Fibroblast of lung (primary cell): ENCODE measurements at regions not wholly inside any gene's neighbourhood (a gene's known extent, or its start where the extent isn't known, plus 50 kb on each side); places are given as distances from the start of the nearest gene placed in this dataset.

Experiments used
- DNase-seq, 2 donors: peaks; one replicate each; pipeline versions ENCODE4 v3.0.0 to v3.0.0-alpha.2; 2010; ENCODE audit warnings: low read depth in 2 of 2
- H2AFZ ChIP-seq: 2 replicates; pipeline ENCODE4 v1.5.1; 2012; ENCODE audit warnings: low read length, control low read depth, inconsistent platforms
- H3K27ac ChIP-seq: 2 replicates; pipeline ENCODE4 v1.5.1; 2011; ENCODE audit warnings: low read length, control low read depth; ENCODE audit not compliant: insufficient read depth
- H3K27me3 ChIP-seq: 2 replicates; pipeline ENCODE4 v1.5.1; 2011; ENCODE audit warnings: mild to moderate bottlenecking, low read length; ENCODE audit not compliant: control insufficient read depth, insufficient read depth
- H3K36me3 ChIP-seq: 2 replicates; pipeline ENCODE4 v1.5.1; 2011; ENCODE audit warnings: low read length; ENCODE audit not compliant: control insufficient read depth, insufficient read depth
- H3K4me1 ChIP-seq: 2 replicates; pipeline ENCODE4 v1.5.1; 2011; ENCODE audit warnings: low read length; ENCODE audit not compliant: control insufficient read depth, insufficient read depth; ENCODE audit errors: extremely low read depth
- H3K4me2 ChIP-seq: 2 replicates; pipeline ENCODE4 v1.5.1; 2011; ENCODE audit warnings: low read length, control low read depth; ENCODE audit not compliant: insufficient read depth; ENCODE audit errors: extremely low read depth
- H3K4me3 ChIP-seq, 4 experiments: fragments of 200-600 bp in 1 of 4; sonication (generic) in 1 of 4; replicated peaks in 1 of 4; 2 replicates each; pipeline ENCODE4 v1.5.1; 2011 to 2016; ENCODE audit warnings: low read length in 4 of 4, low read depth in 3 of 4, mild to moderate bottlenecking in 3 of 4, control low read depth in 2 of 4, inconsistent platforms in 1 of 4, mixed read lengths in 1 of 4; ENCODE audit not compliant: insufficient read depth in 1 of 4; ENCODE audit errors: control extremely low read depth in 1 of 4
- H3K79me2 ChIP-seq: 2 replicates; pipeline ENCODE4 v1.5.1; 2012; ENCODE audit warnings: mild to moderate bottlenecking, low read length, inconsistent platforms; ENCODE audit not compliant: control insufficient read depth, insufficient read depth
- H3K9ac ChIP-seq: 2 replicates; pipeline ENCODE4 v1.5.1; 2011; ENCODE audit warnings: mild to moderate bottlenecking, low read length, control low read depth; ENCODE audit not compliant: insufficient read depth
- H3K9me3 ChIP-seq: 2 replicates; pipeline ENCODE4 v1.5.1; 2012; ENCODE audit warnings: low read depth, low read length; ENCODE audit not compliant: control insufficient read depth, insufficient read depth
- H4K20me1 ChIP-seq: 2 replicates; pipeline ENCODE4 v1.5.1; 2011; ENCODE audit warnings: low read length; ENCODE audit not compliant: control insufficient read depth, insufficient read depth; ENCODE audit errors: extremely low read depth
- EZH2 ChIP-seq: IDR thresholded peaks from 2 replicates; pipeline ENCODE4 v1.5.1; 2012; ENCODE audit warnings: low read length, control low read depth, mild to moderate bottlenecking; ENCODE audit errors: missing control alignments
- TF ChIP-seq, protein P1 (sequence below), 2 donors: IDR thresholded peaks in 1 of 2; conservative IDR thresholded peaks in 1 of 2; 1 replicate in 1 of 2; 2 replicates in 1 of 2; pipeline ENCODE4 v1.5.1; 2011 to 2012; ENCODE audit warnings: low read length in 2 of 2, control low read depth in 1 of 2, inconsistent platforms in 1 of 2, low read depth in 1 of 2, mild to moderate bottlenecking in 1 of 2

DNA sequence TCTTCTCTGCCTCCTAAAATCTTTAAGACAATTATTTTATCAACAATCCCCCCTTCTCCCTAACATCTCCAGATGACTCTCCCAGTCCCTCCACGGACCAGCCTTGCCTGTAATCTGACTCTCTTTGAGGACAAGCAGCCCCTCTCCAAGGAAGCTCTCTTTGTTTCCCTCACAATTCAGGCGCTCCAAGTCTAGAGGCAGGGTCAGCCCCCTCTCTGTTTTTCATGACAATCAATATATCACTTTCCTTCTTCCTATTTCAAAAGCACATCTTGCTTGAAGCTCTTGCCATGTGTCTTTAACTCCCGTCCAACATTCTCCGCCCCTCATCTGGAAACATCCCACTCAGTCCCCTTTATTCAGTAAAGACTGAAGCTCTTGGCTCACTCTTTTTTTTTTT, 393.4 kb upstream of the SULF2 start:
- no peaks in the 10 kb centered on the region for H4K20me1 ChIP-seq
- no peak for TF ChIP-seq EZH2
- TF ChIP-seq, protein P1, sequence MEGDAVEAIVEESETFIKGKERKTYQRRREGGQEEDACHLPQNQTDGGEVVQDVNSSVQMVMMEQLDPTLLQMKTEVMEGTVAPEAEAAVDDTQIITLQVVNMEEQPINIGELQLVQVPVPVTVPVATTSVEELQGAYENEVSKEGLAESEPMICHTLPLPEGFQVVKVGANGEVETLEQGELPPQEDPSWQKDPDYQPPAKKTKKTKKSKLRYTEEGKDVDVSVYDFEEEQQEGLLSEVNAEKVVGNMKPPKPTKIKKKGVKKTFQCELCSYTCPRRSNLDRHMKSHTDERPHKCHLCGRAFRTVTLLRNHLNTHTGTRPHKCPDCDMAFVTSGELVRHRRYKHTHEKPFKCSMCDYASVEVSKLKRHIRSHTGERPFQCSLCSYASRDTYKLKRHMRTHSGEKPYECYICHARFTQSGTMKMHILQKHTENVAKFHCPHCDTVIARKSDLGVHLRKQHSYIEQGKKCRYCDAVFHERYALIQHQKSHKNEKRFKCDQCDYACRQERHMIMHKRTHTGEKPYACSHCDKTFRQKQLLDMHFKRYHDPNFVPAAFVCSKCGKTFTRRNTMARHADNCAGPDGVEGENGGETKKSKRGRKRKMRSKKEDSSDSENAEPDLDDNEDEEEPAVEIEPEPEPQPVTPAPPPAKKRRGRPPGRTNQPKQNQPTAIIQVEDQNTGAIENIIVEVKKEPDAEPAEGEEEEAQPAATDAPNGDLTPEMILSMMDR (conservative IDR thresholded peaks at IDR 0.05 in 1 of 2, IDR thresholded peaks at IDR 0.05 in 1 of 2; ENCODE audit: low read depth in 1 of 2, low read length in 2 of 2), result no peak
- no peaks in the 10 kb centered on the region for H3K4me1 ChIP-seq
- no peaks in the 10 kb centered on the region for H3K9me3 ChIP-seq
- no peak overlapping the region for H3K4me2 ChIP-seq
- H3K36me3 ChIP-seq, result no peaks in the 10 kb centered on the region
- H3K4me3 ChIP-seq, result no peak overlapping the region
- H3K79me2 ChIP-seq, result no peaks in the 10 kb centered on the region
- H3K27me3 ChIP-seq, result no peaks in the 10 kb centered on the region
- DNase-seq, result no peak
- no peak overlapping the region for H3K27ac ChIP-seq
- no peak overlapping the region for H3K9ac ChIP-seq
- H2AFZ ChIP-seq, result no peak overlapping the region

DNA sequence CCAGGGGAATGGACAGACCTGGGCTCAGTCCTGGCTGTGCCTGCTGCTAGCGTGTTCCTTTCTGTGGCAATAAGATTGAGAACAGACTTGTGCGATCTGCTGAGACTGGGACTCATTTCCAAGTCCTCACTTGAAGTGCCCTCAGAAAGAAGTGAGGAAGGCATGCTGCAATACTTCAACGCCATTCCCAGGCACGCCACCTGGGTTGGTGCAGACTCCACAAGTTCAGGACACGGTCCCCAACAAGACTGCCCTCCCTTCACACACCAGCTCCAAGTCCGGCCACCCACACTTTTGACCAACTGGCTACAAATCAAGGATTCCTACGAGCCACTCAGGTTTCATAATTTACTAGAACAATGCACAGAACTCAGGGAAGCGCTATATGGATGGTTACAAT, 391.8 kb upstream of the SULF2 start:
- Histone ChIP-seq H4K20me1 (no peaks in the 10 kb centered on the region), H3K4me1 (no peaks in the 10 kb centered on the region), H3K27ac (no peak overlapping the region), H3K4me2 (no peak overlapping the region), H2AFZ (no peak overlapping the region), H3K36me3 (no peaks in the 10 kb centered on the region), H3K9me3 (no peaks in the 10 kb centered on the region), H3K79me2 (no peaks in the 10 kb centered on the region), H3K27me3 (no peaks in the 10 kb centered on the region), H3K4me3 (no peak overlapping the region), H3K9ac (no peak overlapping the region)
- TF ChIP-seq, protein P1 (conservative IDR thresholded peaks at IDR 0.05 in 1 of 2, IDR thresholded peaks at IDR 0.05 in 1 of 2; ENCODE audit: low read depth in 1 of 2, low read length in 2 of 2), result no peak
- TF ChIP-seq EZH2, result no peak
- DNase-seq, result no peak

DNA sequence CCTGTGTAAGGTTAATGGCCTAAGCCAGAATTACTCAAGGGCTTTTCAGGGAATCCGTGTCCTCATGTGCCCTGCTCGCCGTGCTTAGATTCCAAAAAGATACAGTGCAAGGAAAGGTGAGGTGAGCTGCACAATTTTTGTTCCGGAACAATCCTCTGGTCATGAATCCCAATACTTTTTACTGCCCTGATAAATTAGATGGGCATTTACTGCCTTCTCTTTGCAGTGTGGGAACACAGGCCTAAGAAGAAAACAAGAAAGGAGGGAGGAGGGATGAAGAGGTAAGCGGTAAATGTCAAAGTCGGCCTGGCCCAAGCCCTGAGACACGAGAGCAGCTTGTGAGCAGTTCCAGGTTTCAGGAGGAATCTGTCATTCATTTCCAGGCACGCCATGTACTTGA, 390.9 kb upstream of the SULF2 start:
- Histone ChIP-seq H4K20me1 (no peaks in the 10 kb centered on the region), H2AFZ (no peak overlapping the region), H3K4me2 (no peak overlapping the region), H3K9ac (no peak overlapping the region), H3K4me3 (no peak overlapping the region), H3K36me3 (no peaks in the 10 kb centered on the region), H3K9me3 (no peaks in the 10 kb centered on the region), H3K79me2 (no peaks in the 10 kb centered on the region), H3K27ac (no peak overlapping the region), H3K27me3 (no peaks in the 10 kb centered on the region), H3K4me1 (no peaks in the 10 kb centered on the region)
- no peak for TF ChIP-seq EZH2
- TF ChIP-seq, protein P1 (conservative IDR thresholded peaks at IDR 0.05 in 1 of 2, IDR thresholded peaks at IDR 0.05 in 1 of 2; ENCODE audit: low read depth in 1 of 2, low read length in 2 of 2), result no peak
- DNase-seq, result no peak
